H1 (cell line): ENCODE measurements at regions not wholly inside any gene's neighbourhood (a gene's known extent, or its start where the extent isn't known, plus 50 kb on each side); places are given as distances from the start of the nearest gene placed in this dataset.

ENCODE experiments used
- CTCF ChIA-PET: fragments of 300-600 bp; sonication (Branson Sonifier 250); formaldehyde crosslinking; loops from one replicate; lab custom pipeline; 2021; ENCODE audit not compliant: partially characterized antibody; lab: Charles Lee
- POLR2A ChIA-PET: fragments of 300-600 bp; sonication (Branson Sonifier 250); formaldehyde crosslinking; loops from one replicate; lab custom pipeline; 2021; ENCODE audit warnings: inconsistent platforms; ENCODE audit not compliant: partially characterized antibody; lab: Charles Lee
- DNase-seq, 2 experiments: peaks; one replicate each; pipeline versions ENCODE4 v3.0.0 to v3.0.0-alpha.2; 2010 to 2022; ENCODE audit warnings: low spot score in 2 of 2, low read depth in 1 of 2, mixed read lengths in 1 of 2
- FAIRE-seq: peaks from 2 replicates; lab custom pipeline; 2011; peaks lifted over from hg19 to GRCh38; lab: Jason Lieb, UNC
- H2AFZ ChIP-seq: 2 replicates; pipeline ENCODE4 v1.8.1; 2012; ENCODE audit warnings: low read length, inconsistent platforms
- H2AK5ac ChIP-seq: 2 replicates; pipeline ENCODE4 v1.6.1; 2013; ENCODE audit warnings: low read depth, low read length
- H2BK120ac ChIP-seq: replicated peaks from 2 replicates; pipeline ENCODE3; 2013; ENCODE audit warnings: low read depth, low read length, inconsistent platforms
- H2BK12ac ChIP-seq: 2 replicates; pipeline ENCODE4 v1.6.1; 2013; ENCODE audit warnings: low read depth, low read length
- H2BK15ac ChIP-seq: 2 replicates; pipeline ENCODE4 v1.6.1; 2013; ENCODE audit warnings: low read length
- H2BK20ac ChIP-seq: 2 replicates; pipeline ENCODE4 v1.6.1; 2013; ENCODE audit warnings: low read length
- H2BK5ac ChIP-seq: 2 replicates; pipeline ENCODE4 v1.6.1; 2013; ENCODE audit warnings: low read depth, low read length
- H3K14ac ChIP-seq: 2 replicates; pipeline ENCODE4 v1.6.1; 2013; ENCODE audit warnings: inconsistent platforms; ENCODE audit not compliant: insufficient read length
- H3K18ac ChIP-seq: 2 replicates; pipeline ENCODE4 v1.6.1; 2013; ENCODE audit warnings: low read length; ENCODE audit errors: extremely low read depth
- H3K23ac ChIP-seq: 2 replicates; pipeline ENCODE4 v1.6.1; 2013; ENCODE audit warnings: inconsistent platforms; ENCODE audit not compliant: insufficient read length
- H3K23me2 ChIP-seq: 2 replicates; pipeline ENCODE4 v1.6.1; 2013; ENCODE audit warnings: low read depth, low read length
- H3K27ac ChIP-seq: 2 replicates; pipeline ENCODE4 v1.6.1; 2011; ENCODE audit warnings: low read depth, low read length, inconsistent platforms
- H3K27me3 ChIP-seq, 4 experiments: replicated peaks in 1 of 4; 1 replicate in 1 of 4; 2 replicates in 3 of 4; pipeline versions ENCODE4 v1.6.1 to v1.8.1; 2011 to 2013; ENCODE audit warnings: low read length in 3 of 4, mild to moderate bottlenecking in 3 of 4, inconsistent platforms in 2 of 4, mixed read lengths in 2 of 4, moderate library complexity in 1 of 4; ENCODE audit not compliant: control insufficient read depth in 3 of 4, insufficient read depth in 3 of 4; ENCODE audit errors: extremely low read depth in 1 of 4
- H3K36me3 ChIP-seq, 4 experiments: 2 replicates each; pipeline versions ENCODE4 v1.6.1 to v1.8.1; 2011 to 2013; ENCODE audit warnings: mild to moderate bottlenecking in 4 of 4, low read length in 3 of 4, moderate library complexity in 2 of 4, control low read depth in 1 of 4, inconsistent platforms in 1 of 4; ENCODE audit not compliant: insufficient read depth in 4 of 4, control insufficient read depth in 2 of 4
- H3K4ac ChIP-seq: replicated peaks from 2 replicates; pipeline ENCODE3; 2013; ENCODE audit warnings: low read length, low read depth, mixed read lengths, inconsistent platforms; ENCODE audit not compliant: insufficient read length
- H3K4me1 ChIP-seq, 4 experiments: replicated peaks in 1 of 4; 1 replicate in 1 of 4; 2 replicates in 3 of 4; pipeline versions ENCODE4 v1.6.1 to v1.8.1; 2011 to 2013; ENCODE audit warnings: low read length in 3 of 4, inconsistent platforms in 2 of 4, mixed read lengths in 1 of 4; ENCODE audit not compliant: insufficient read depth in 4 of 4, control insufficient read depth in 3 of 4
- H3K4me2 ChIP-seq, 2 experiments: 2 replicates each; pipeline versions ENCODE4 v1.6.1 to v1.8.1; 2011 to 2013; ENCODE audit warnings: low read depth in 2 of 2, low read length in 2 of 2, control low read depth in 1 of 2, inconsistent platforms in 1 of 2, mild to moderate bottlenecking in 1 of 2; ENCODE audit not compliant: insufficient read depth in 1 of 2
- H3K4me3 ChIP-seq, 4 experiments: fragments of 200-600, 300-600 bp in 1 of 4; sonication (generic), shearing (Covaris generic), sonication (Bioruptor Twin) in 1 of 4; 2 replicates each; pipeline versions ENCODE4 v1.5.1 to v1.8.1; 2011 to 2016; ENCODE audit warnings: low read length in 4 of 4, low read depth in 3 of 4, control low read depth in 2 of 4, inconsistent platforms in 2 of 4, mild to moderate bottlenecking in 2 of 4, mixed read lengths in 1 of 4, moderate library complexity in 1 of 4; ENCODE audit not compliant: insufficient read depth in 2 of 4; ENCODE audit errors: extremely low read depth in 1 of 4
- H3K56ac ChIP-seq: replicated peaks from 2 replicates; pipeline ENCODE3; 2013; ENCODE audit warnings: low read depth, mild to moderate bottlenecking, mixed read lengths, low read length, inconsistent platforms; ENCODE audit not compliant: insufficient read length
- H3K79me1 ChIP-seq: 2 replicates; pipeline ENCODE4 v1.6.1; 2013; ENCODE audit warnings: low read depth, low read length, control low read depth
- H3K79me2 ChIP-seq, 2 experiments: 2 replicates each; pipeline versions ENCODE4 v1.6.1 to v1.8.1; 2012 to 2013; ENCODE audit warnings: low read length in 2 of 2, mild to moderate bottlenecking in 2 of 2, inconsistent platforms in 1 of 2; ENCODE audit not compliant: insufficient read depth in 2 of 2, control insufficient read depth in 1 of 2
- H3K9ac ChIP-seq, 4 experiments: replicated peaks in 1 of 4; 1 replicate in 1 of 4; 2 replicates in 3 of 4; pipeline versions ENCODE4 v1.6.1 to v1.8.1; 2011 to 2013; ENCODE audit warnings: low read depth in 3 of 4, low read length in 3 of 4, control low read depth in 2 of 4, mild to moderate bottlenecking in 2 of 4, moderate library complexity in 2 of 4, inconsistent platforms in 1 of 4; ENCODE audit errors: extremely low read depth in 1 of 4
- H3K9me3 ChIP-seq, 2 experiments: 2 replicates each; pipeline versions ENCODE4 v1.6.1 to v1.8.1; 2012 to 2013; ENCODE audit warnings: mild to moderate bottlenecking in 2 of 2, moderate library complexity in 2 of 2, control low read depth in 1 of 2, inconsistent platforms in 1 of 2, low read depth in 1 of 2, low read length in 1 of 2, mixed read lengths in 1 of 2; ENCODE audit not compliant: insufficient read depth in 2 of 2
- H4K20me1 ChIP-seq, 2 experiments: replicated peaks in 1 of 2; 2 replicates each; pipeline versions ENCODE3 to v1.8.1; 2011 to 2013; ENCODE audit warnings: inconsistent platforms in 2 of 2, low read length in 2 of 2, mild to moderate bottlenecking in 1 of 2; ENCODE audit not compliant: insufficient read depth in 2 of 2, control insufficient read depth in 1 of 2
- H4K5ac ChIP-seq: 2 replicates; pipeline ENCODE4 v1.6.1; 2013; ENCODE audit warnings: low read length, low read depth, mixed read lengths, inconsistent platforms; ENCODE audit not compliant: insufficient read length
- H4K8ac ChIP-seq: 2 replicates; pipeline ENCODE4 v1.8.0; 2013; ENCODE audit warnings: mild to moderate bottlenecking, moderate library complexity, low read length, inconsistent platforms; ENCODE audit not compliant: insufficient read depth; ENCODE audit errors: extremely low read depth
- H4K91ac ChIP-seq: replicated peaks from 2 replicates; pipeline ENCODE3; 2013; ENCODE audit warnings: low read length, mixed read lengths, inconsistent platforms; ENCODE audit not compliant: insufficient read length
- ASH2L ChIP-seq: fragments of 200-600, 300-600 bp; sonication (generic); IDR thresholded peaks from one replicate; pipeline ENCODE4 v1.7.1; 2017; ENCODE audit warnings: low read length
- POU5F1 ChIP-seq: IDR thresholded peaks from 2 replicates; pipeline ENCODE4 v1.6.1; 2011; ENCODE audit warnings: low read depth, mild to moderate bottlenecking, low read length, moderate library complexity
- WGBS, 2 experiments: shearing (Covaris generic) in 1 of 2; methylation state at CpG; one replicate each; pipeline versions ENCODE4 v1.1.6 to v1.1.7; 2013 to 2015; ENCODE audit warnings: low lambda C conversion rate in 2 of 2, mixed read lengths in 2 of 2, inconsistent platforms in 1 of 2, low coverage in 1 of 2, missing lambda C conversion rate in 1 of 2; ENCODE audit not compliant: insufficient replicate concordance in 2 of 2, insufficient coverage in 1 of 2, insufficient read length in 1 of 2; ENCODE audit errors: extremely low coverage in 1 of 2, missing lambda C conversion rate in 1 of 2; 5-methylcytosine and 5-hydroxymethylcytosine counted together

- Histone ChIP-seq H2BK5ac (no peak overlapping the region), H3K4ac (no peak overlapping the region), H2BK15ac (no peak overlapping the region), H2BK20ac (no peak overlapping the region), H2AFZ (no peak overlapping the region), H3K14ac (no peak overlapping the region), H3K4me3 (no peak overlapping the region), H3K4me1 (peaks cover 0 to 9% (median 0%) of the 10 kb centered on the region in 4 experiments; a peak in 3 of 7 replicates), H2AK5ac (no peak overlapping the region), H3K56ac (no peak overlapping the region), H3K9ac (no peak overlapping the region), H2BK12ac (no peak overlapping the region), H3K23ac (no peak overlapping the region), H3K9me3 (no peaks in the 10 kb centered on the region), H3K23me2 (peaks cover 3% of the 10 kb centered on the region; the same call in 1 of the 2 replicates), H2BK120ac (no peak overlapping the region), H3K18ac (no peak overlapping the region), H4K20me1 (no peaks in the 10 kb centered on the region), H3K27ac (no peak overlapping the region), H3K36me3 (no peaks in the 10 kb centered on the region; a peak in 1 of 8 replicates), H3K79me2 (no peaks in the 10 kb centered on the region), H3K79me1 (no peaks in the 10 kb centered on the region), H4K91ac (no peak overlapping the region), H3K4me2 (no peak overlapping the region), H4K5ac (no peak overlapping the region), H4K8ac (no peak overlapping the region; the same call in 1 of the 2 replicates), H3K27me3 (no peaks in the 10 kb centered on the region)
- DNase-seq: peak in 1 of 2 experiments; percentile 26
- POLR2A ChIA-PET: no interaction called here
- WGBS, 2 experiments: 91% methylated on average over 22 of the region's 25 CpGs; no CpG with 5 or more reads in 1 of the 2 experiments
- CTCF ChIA-PET: interaction anchor here (0.6 kb wide), 2 partner anchors 29 to 123 kb away, joined by 3 read pairs; no protein-coding TSS in a partner anchor
- FAIRE-seq: no peak
- no peak for TF ChIP-seq POU5F1
- TF ChIP-seq ASH2L: no peak
Observed at GRCh38 chr14:101112351-101113107, 209.0 kb upstream of the RTL1 start.
